Hepatocyte (in vitro differentiated cells): ENCODE measurements at regions not wholly inside any gene's neighbourhood (a gene's known extent, or its start where the extent isn't known, plus 50 kb on each side); places are given as distances from the start of the nearest gene placed in this dataset.

Source experiments
- DNase-seq: peaks from one replicate; pipeline ENCODE4 v3.0.0-alpha.2; 2016; ENCODE audit warnings: low spot score
- H2AFZ ChIP-seq: fragments of 200-600 bp; sonication (generic); 2 replicates; pipeline ENCODE4 v1.6.0; 2016; ENCODE audit warnings: antibody characterized with exemption, mild to moderate bottlenecking
- H3K27ac ChIP-seq: fragments of 200-600 bp; sonication (generic); 2 replicates; pipeline ENCODE4 v1.5.1; 2016; ENCODE audit warnings: mild to moderate bottlenecking
- H3K27me3 ChIP-seq: fragments of 200-600 bp; sonication (generic); 2 replicates; pipeline ENCODE4 v1.6.1; 2016
- H3K36me3 ChIP-seq: fragments of 200-600 bp; sonication (generic); replicated peaks from 2 replicates; pipeline ENCODE4 v1.5.1; 2016; ENCODE audit warnings: low read depth; ENCODE audit not compliant: insufficient read depth
- H3K4me1 ChIP-seq: fragments of 200-600 bp; sonication (generic); 2 replicates; pipeline ENCODE4 v1.5.1; 2016; ENCODE audit warnings: mild to moderate bottlenecking, moderate library complexity; ENCODE audit not compliant: insufficient read depth
- H3K4me2 ChIP-seq: fragments of 200-600 bp; sonication (generic); 2 replicates; pipeline ENCODE4 v1.6.0; 2016
- H3K4me3 ChIP-seq: fragments of 200-600 bp; sonication (generic); 2 replicates; pipeline ENCODE4 v1.5.1; 2016; ENCODE audit warnings: mild to moderate bottlenecking
- H3K79me2 ChIP-seq: fragments of 200-600 bp; sonication (generic); 2 replicates; pipeline ENCODE4 v1.6.0; 2017; ENCODE audit warnings: mild to moderate bottlenecking
- H3K9me2 ChIP-seq: fragments of 200-600 bp; sonication (generic); replicated peaks from 2 replicates; pipeline ENCODE4 v1.6.0; 2017; ENCODE audit warnings: mild to moderate bottlenecking; ENCODE audit not compliant: insufficient read depth
- H3K9me3 ChIP-seq: fragments of 200-600 bp; sonication (generic); 2 replicates; pipeline ENCODE4 v1.5.1; 2016; ENCODE audit warnings: low read depth, mild to moderate bottlenecking
- H4K20me1 ChIP-seq: fragments of 200-600 bp; sonication (generic); 2 replicates; pipeline ENCODE4 v1.6.0; 2016; ENCODE audit warnings: mild to moderate bottlenecking; ENCODE audit not compliant: insufficient read depth, poor library complexity, severe bottlenecking
- EZH2 ChIP-seq: fragments of 200-600 bp; sonication (generic); IDR thresholded peaks from 2 replicates; pipeline ENCODE4 v1.6.1; 2016; ENCODE audit warnings: antibody characterized with exemption, mild to moderate bottlenecking, borderline replicate concordance
- EZH2phosphoT487 ChIP-seq: fragments of 200-600 bp; sonication (generic); IDR thresholded peaks from one replicate; pipeline ENCODE4 v1.6.1; 2018; ENCODE audit warnings: antibody characterized with exemption, mild to moderate bottlenecking, low read depth, moderate library complexity; ENCODE audit not compliant: unreplicated experiment, severe bottlenecking
- WGBS: methylation state at CpG from one replicate; pipeline ENCODE4 v1.1.6; 2016; ENCODE audit warnings: low lambda C conversion rate; ENCODE audit errors: missing lambda C conversion rate; 5-methylcytosine and 5-hydroxymethylcytosine counted together
- TF ChIP-seq, protein P1 (sequence below): fragments of 200-600 bp; sonication (generic); IDR thresholded peaks from 2 replicates; pipeline ENCODE4 v1.5.1; 2016; ENCODE audit warnings: antibody characterized with exemption, mild to moderate bottlenecking; ENCODE audit not compliant: poor library complexity

- no peaks in the 10 kb centered on the region for H3K9me3 ChIP-seq
- WGBS = 91% methylated on average over 5 of the region's 5 CpGs
- H3K4me3 ChIP-seq = no peak overlapping the region
- no peaks in the 10 kb centered on the region for H3K79me2 ChIP-seq
- DNase-seq = no peak
- H3K36me3 ChIP-seq = no peaks in the 10 kb centered on the region
- H2AFZ ChIP-seq = no peak overlapping the region
- peaks cover 24% of the 10 kb centered on the region for H3K4me1 ChIP-seq
- no peak overlapping the region for H3K27ac ChIP-seq
- H3K9me2 ChIP-seq = no peaks in the 10 kb centered on the region
- no peaks in the 10 kb centered on the region for H4K20me1 ChIP-seq
- no peaks in the 10 kb centered on the region for H3K27me3 ChIP-seq
- TF ChIP-seq, protein P1, sequence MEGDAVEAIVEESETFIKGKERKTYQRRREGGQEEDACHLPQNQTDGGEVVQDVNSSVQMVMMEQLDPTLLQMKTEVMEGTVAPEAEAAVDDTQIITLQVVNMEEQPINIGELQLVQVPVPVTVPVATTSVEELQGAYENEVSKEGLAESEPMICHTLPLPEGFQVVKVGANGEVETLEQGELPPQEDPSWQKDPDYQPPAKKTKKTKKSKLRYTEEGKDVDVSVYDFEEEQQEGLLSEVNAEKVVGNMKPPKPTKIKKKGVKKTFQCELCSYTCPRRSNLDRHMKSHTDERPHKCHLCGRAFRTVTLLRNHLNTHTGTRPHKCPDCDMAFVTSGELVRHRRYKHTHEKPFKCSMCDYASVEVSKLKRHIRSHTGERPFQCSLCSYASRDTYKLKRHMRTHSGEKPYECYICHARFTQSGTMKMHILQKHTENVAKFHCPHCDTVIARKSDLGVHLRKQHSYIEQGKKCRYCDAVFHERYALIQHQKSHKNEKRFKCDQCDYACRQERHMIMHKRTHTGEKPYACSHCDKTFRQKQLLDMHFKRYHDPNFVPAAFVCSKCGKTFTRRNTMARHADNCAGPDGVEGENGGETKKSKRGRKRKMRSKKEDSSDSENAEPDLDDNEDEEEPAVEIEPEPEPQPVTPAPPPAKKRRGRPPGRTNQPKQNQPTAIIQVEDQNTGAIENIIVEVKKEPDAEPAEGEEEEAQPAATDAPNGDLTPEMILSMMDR = no peak
- no peak for TF ChIP-seq EZH2
- TF ChIP-seq EZH2phosphoT487 = no peak
- no peak overlapping the region for H3K4me2 ChIP-seq
Observed at GRCh38 chr1:182147951-182148350, 86.4 kb upstream of the ZNF648 start.

DNA sequence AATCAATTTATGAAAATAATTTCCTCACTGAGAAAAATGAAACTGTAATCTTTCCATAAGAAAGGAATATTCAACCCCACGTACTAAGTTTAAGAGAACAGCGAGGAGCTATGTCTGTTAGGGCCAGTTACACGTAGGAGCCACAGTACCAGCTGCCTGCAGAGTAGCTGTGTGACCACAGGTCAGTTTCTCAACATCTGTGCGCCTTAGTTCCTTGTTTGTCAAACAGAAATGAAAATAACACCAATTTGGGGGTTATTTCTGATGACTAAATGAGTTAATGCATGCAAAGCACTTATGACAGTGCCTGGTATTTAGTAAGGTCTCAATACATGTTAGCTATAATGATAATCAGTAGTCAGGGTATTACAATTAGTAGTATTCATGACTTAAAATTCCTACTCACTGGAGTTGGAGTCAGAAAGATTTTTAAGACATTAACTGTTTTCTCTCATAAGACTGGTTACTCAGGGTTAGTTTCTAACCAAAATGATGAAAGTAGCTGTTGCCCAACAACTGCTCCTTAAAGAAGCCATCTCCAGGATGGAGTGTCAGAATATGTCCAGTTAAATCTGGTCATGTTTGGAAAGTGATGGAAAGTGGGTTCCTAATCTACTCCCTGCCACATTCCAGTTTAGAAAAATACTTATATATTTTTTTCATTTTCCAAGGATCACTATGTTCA, 85.8 kb upstream of the ZNF648 start:
- Histone ChIP-seq H3K4me1 (peaks cover 24% of the 10 kb centered on the region), H3K4me3 (no peak overlapping the region), H3K9me2 (no peaks in the 10 kb centered on the region), H3K36me3 (no peaks in the 10 kb centered on the region), H2AFZ (no peak overlapping the region), H4K20me1 (no peaks in the 10 kb centered on the region), H3K27me3 (no peaks in the 10 kb centered on the region), H3K27ac (no peak overlapping the region), H3K4me2 (no peak overlapping the region), H3K9me3 (no peaks in the 10 kb centered on the region), H3K79me2 (no peaks in the 10 kb centered on the region)
- TF ChIP-seq EZH2phosphoT487 (no peak), EZH2 (no peak)
- WGBS = 85% methylated on average over 4 of the region's 4 CpGs
- no peak for DNase-seq

DNA sequence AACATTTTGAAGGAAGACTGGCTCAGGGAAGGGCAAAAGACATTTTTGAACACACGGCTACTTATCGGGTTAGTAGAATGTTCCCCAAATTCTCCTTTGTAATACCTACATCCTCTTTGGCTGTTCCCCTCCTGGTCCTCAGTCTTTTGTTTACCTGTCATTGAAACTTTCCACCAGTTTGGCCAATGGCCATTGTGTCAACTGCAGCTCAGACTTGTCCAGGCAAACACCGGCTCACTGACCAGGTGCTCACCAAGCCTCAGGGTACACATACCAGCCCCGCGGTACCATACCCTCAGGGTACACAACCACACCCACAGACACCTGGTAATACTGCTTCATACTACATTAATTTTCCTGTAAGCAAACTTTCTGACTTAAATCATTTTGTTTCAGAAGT, 84.8 kb upstream of the ZNF648 start:
- no peak for TF ChIP-seq EZH2
- Histone ChIP-seq H3K4me2 (no peak overlapping the region), H2AFZ (no peak overlapping the region), H3K9me2 (no peaks in the 10 kb centered on the region), H3K9me3 (no peaks in the 10 kb centered on the region), H3K27me3 (no peaks in the 10 kb centered on the region), H3K4me1 (peaks cover 24% of the 10 kb centered on the region), H3K36me3 (no peaks in the 10 kb centered on the region), H3K27ac (no peak overlapping the region), H3K79me2 (no peaks in the 10 kb centered on the region), H3K4me3 (no peak overlapping the region), H4K20me1 (no peaks in the 10 kb centered on the region)
- no peak for DNase-seq
- 82% methylated on average over 5 of the region's 5 CpGs for WGBS

GRCh38 chr1:182145441-182145840, 83.9 kb upstream of the ZNF648 start:
- H3K36me3 ChIP-seq = no peaks in the 10 kb centered on the region
- H3K79me2 ChIP-seq = no peaks in the 10 kb centered on the region
- no peaks in the 10 kb centered on the region for H4K20me1 ChIP-seq
- H3K4me2 ChIP-seq = no peak overlapping the region
- H3K27me3 ChIP-seq = no peaks in the 10 kb centered on the region
- H3K9me2 ChIP-seq = no peaks in the 10 kb centered on the region
- H3K27ac ChIP-seq = peak overlapping the region; percentile 93
- DNase-seq = no peak
- H3K4me1 ChIP-seq = peaks cover 24% of the 10 kb centered on the region
- WGBS = 94% methylated on average over 5 of the region's 5 CpGs
- H3K4me3 ChIP-seq = no peak overlapping the region
- no peaks in the 10 kb centered on the region for H3K9me3 ChIP-seq
- TF ChIP-seq EZH2phosphoT487 = no peak
- TF ChIP-seq, protein P1 = no peak
- TF ChIP-seq EZH2 = no peak
- H2AFZ ChIP-seq = no peak overlapping the region
